H1 (cell line): ENCODE measurements at regions not wholly inside any gene's neighbourhood (a gene's known extent, or its start where the extent isn't known, plus 50 kb on each side); places are given as distances from the start of the nearest gene placed in this dataset.

ENCODE experiments used
- CTCF ChIA-PET: fragments of 300-600 bp; sonication (Branson Sonifier 250); formaldehyde crosslinking; loops from one replicate; lab custom pipeline; 2021; ENCODE audit not compliant: partially characterized antibody; lab: Charles Lee
- POLR2A ChIA-PET: fragments of 300-600 bp; sonication (Branson Sonifier 250); formaldehyde crosslinking; loops from one replicate; lab custom pipeline; 2021; ENCODE audit warnings: inconsistent platforms; ENCODE audit not compliant: partially characterized antibody; lab: Charles Lee
- DNase-seq, 2 experiments: peaks; one replicate each; pipeline versions ENCODE4 v3.0.0 to v3.0.0-alpha.2; 2010 to 2022; ENCODE audit warnings: low spot score in 2 of 2, low read depth in 1 of 2, mixed read lengths in 1 of 2
- FAIRE-seq: peaks from 2 replicates; lab custom pipeline; 2011; peaks lifted over from hg19 to GRCh38; lab: Jason Lieb, UNC
- H2AFZ ChIP-seq: 2 replicates; pipeline ENCODE4 v1.8.1; 2012; ENCODE audit warnings: low read length, inconsistent platforms
- H2AK5ac ChIP-seq: 2 replicates; pipeline ENCODE4 v1.6.1; 2013; ENCODE audit warnings: low read depth, low read length
- H2BK120ac ChIP-seq: replicated peaks from 2 replicates; pipeline ENCODE3; 2013; ENCODE audit warnings: low read depth, low read length, inconsistent platforms
- H2BK12ac ChIP-seq: 2 replicates; pipeline ENCODE4 v1.6.1; 2013; ENCODE audit warnings: low read depth, low read length
- H2BK15ac ChIP-seq: 2 replicates; pipeline ENCODE4 v1.6.1; 2013; ENCODE audit warnings: low read length
- H2BK20ac ChIP-seq: 2 replicates; pipeline ENCODE4 v1.6.1; 2013; ENCODE audit warnings: low read length
- H2BK5ac ChIP-seq: 2 replicates; pipeline ENCODE4 v1.6.1; 2013; ENCODE audit warnings: low read depth, low read length
- H3K14ac ChIP-seq: 2 replicates; pipeline ENCODE4 v1.6.1; 2013; ENCODE audit warnings: inconsistent platforms; ENCODE audit not compliant: insufficient read length
- H3K18ac ChIP-seq: 2 replicates; pipeline ENCODE4 v1.6.1; 2013; ENCODE audit warnings: low read length; ENCODE audit errors: extremely low read depth
- H3K23ac ChIP-seq: 2 replicates; pipeline ENCODE4 v1.6.1; 2013; ENCODE audit warnings: inconsistent platforms; ENCODE audit not compliant: insufficient read length
- H3K23me2 ChIP-seq: 2 replicates; pipeline ENCODE4 v1.6.1; 2013; ENCODE audit warnings: low read depth, low read length
- H3K27ac ChIP-seq: 2 replicates; pipeline ENCODE4 v1.6.1; 2011; ENCODE audit warnings: low read depth, low read length, inconsistent platforms
- H3K27me3 ChIP-seq, 4 experiments: replicated peaks in 1 of 4; 1 replicate in 1 of 4; 2 replicates in 3 of 4; pipeline versions ENCODE4 v1.6.1 to v1.8.1; 2011 to 2013; ENCODE audit warnings: low read length in 3 of 4, mild to moderate bottlenecking in 3 of 4, inconsistent platforms in 2 of 4, mixed read lengths in 2 of 4, moderate library complexity in 1 of 4; ENCODE audit not compliant: control insufficient read depth in 3 of 4, insufficient read depth in 3 of 4; ENCODE audit errors: extremely low read depth in 1 of 4
- H3K36me3 ChIP-seq, 4 experiments: 2 replicates each; pipeline versions ENCODE4 v1.6.1 to v1.8.1; 2011 to 2013; ENCODE audit warnings: mild to moderate bottlenecking in 4 of 4, low read length in 3 of 4, moderate library complexity in 2 of 4, control low read depth in 1 of 4, inconsistent platforms in 1 of 4; ENCODE audit not compliant: insufficient read depth in 4 of 4, control insufficient read depth in 2 of 4
- H3K4ac ChIP-seq: replicated peaks from 2 replicates; pipeline ENCODE3; 2013; ENCODE audit warnings: low read length, low read depth, mixed read lengths, inconsistent platforms; ENCODE audit not compliant: insufficient read length
- H3K4me1 ChIP-seq, 4 experiments: replicated peaks in 1 of 4; 1 replicate in 1 of 4; 2 replicates in 3 of 4; pipeline versions ENCODE4 v1.6.1 to v1.8.1; 2011 to 2013; ENCODE audit warnings: low read length in 3 of 4, inconsistent platforms in 2 of 4, mixed read lengths in 1 of 4; ENCODE audit not compliant: insufficient read depth in 4 of 4, control insufficient read depth in 3 of 4
- H3K4me2 ChIP-seq, 2 experiments: 2 replicates each; pipeline versions ENCODE4 v1.6.1 to v1.8.1; 2011 to 2013; ENCODE audit warnings: low read depth in 2 of 2, low read length in 2 of 2, control low read depth in 1 of 2, inconsistent platforms in 1 of 2, mild to moderate bottlenecking in 1 of 2; ENCODE audit not compliant: insufficient read depth in 1 of 2
- H3K4me3 ChIP-seq, 4 experiments: fragments of 200-600, 300-600 bp in 1 of 4; sonication (generic), shearing (Covaris generic), sonication (Bioruptor Twin) in 1 of 4; 2 replicates each; pipeline versions ENCODE4 v1.5.1 to v1.8.1; 2011 to 2016; ENCODE audit warnings: low read length in 4 of 4, low read depth in 3 of 4, control low read depth in 2 of 4, inconsistent platforms in 2 of 4, mild to moderate bottlenecking in 2 of 4, mixed read lengths in 1 of 4, moderate library complexity in 1 of 4; ENCODE audit not compliant: insufficient read depth in 2 of 4; ENCODE audit errors: extremely low read depth in 1 of 4
- H3K56ac ChIP-seq: replicated peaks from 2 replicates; pipeline ENCODE3; 2013; ENCODE audit warnings: low read depth, mild to moderate bottlenecking, mixed read lengths, low read length, inconsistent platforms; ENCODE audit not compliant: insufficient read length
- H3K79me1 ChIP-seq: 2 replicates; pipeline ENCODE4 v1.6.1; 2013; ENCODE audit warnings: low read depth, low read length, control low read depth
- H3K79me2 ChIP-seq, 2 experiments: 2 replicates each; pipeline versions ENCODE4 v1.6.1 to v1.8.1; 2012 to 2013; ENCODE audit warnings: low read length in 2 of 2, mild to moderate bottlenecking in 2 of 2, inconsistent platforms in 1 of 2; ENCODE audit not compliant: insufficient read depth in 2 of 2, control insufficient read depth in 1 of 2
- H3K9ac ChIP-seq, 4 experiments: replicated peaks in 1 of 4; 1 replicate in 1 of 4; 2 replicates in 3 of 4; pipeline versions ENCODE4 v1.6.1 to v1.8.1; 2011 to 2013; ENCODE audit warnings: low read depth in 3 of 4, low read length in 3 of 4, control low read depth in 2 of 4, mild to moderate bottlenecking in 2 of 4, moderate library complexity in 2 of 4, inconsistent platforms in 1 of 4; ENCODE audit errors: extremely low read depth in 1 of 4
- H3K9me3 ChIP-seq, 2 experiments: 2 replicates each; pipeline versions ENCODE4 v1.6.1 to v1.8.1; 2012 to 2013; ENCODE audit warnings: mild to moderate bottlenecking in 2 of 2, moderate library complexity in 2 of 2, control low read depth in 1 of 2, inconsistent platforms in 1 of 2, low read depth in 1 of 2, low read length in 1 of 2, mixed read lengths in 1 of 2; ENCODE audit not compliant: insufficient read depth in 2 of 2
- H4K20me1 ChIP-seq, 2 experiments: replicated peaks in 1 of 2; 2 replicates each; pipeline versions ENCODE3 to v1.8.1; 2011 to 2013; ENCODE audit warnings: inconsistent platforms in 2 of 2, low read length in 2 of 2, mild to moderate bottlenecking in 1 of 2; ENCODE audit not compliant: insufficient read depth in 2 of 2, control insufficient read depth in 1 of 2
- H4K5ac ChIP-seq: 2 replicates; pipeline ENCODE4 v1.6.1; 2013; ENCODE audit warnings: low read length, low read depth, mixed read lengths, inconsistent platforms; ENCODE audit not compliant: insufficient read length
- H4K8ac ChIP-seq: 2 replicates; pipeline ENCODE4 v1.8.0; 2013; ENCODE audit warnings: mild to moderate bottlenecking, moderate library complexity, low read length, inconsistent platforms; ENCODE audit not compliant: insufficient read depth; ENCODE audit errors: extremely low read depth
- H4K91ac ChIP-seq: replicated peaks from 2 replicates; pipeline ENCODE3; 2013; ENCODE audit warnings: low read length, mixed read lengths, inconsistent platforms; ENCODE audit not compliant: insufficient read length
- CREB1 ChIP-seq: IDR thresholded peaks from 2 replicates; pipeline ENCODE4 v1.6.1; 2012; ENCODE audit warnings: inconsistent platforms
- RNF2 ChIP-seq: fragments of 200-900, 300-1000 bp; sonication (generic); IDR thresholded peaks from 2 replicates; pipeline ENCODE4 v1.7.1; 2016; ENCODE audit warnings: borderline replicate concordance, low read depth, mild to moderate bottlenecking, antibody characterized with exemption, low read length; ENCODE audit not compliant: poor library complexity, severe bottlenecking; ENCODE audit errors: missing control alignments
- TCF12 ChIP-seq: IDR thresholded peaks from 2 replicates; pipeline ENCODE4 v1.6.1; 2011; ENCODE audit warnings: low read depth, mild to moderate bottlenecking, low read length
- WGBS, 2 experiments: shearing (Covaris generic) in 1 of 2; methylation state at CpG; one replicate each; pipeline versions ENCODE4 v1.1.6 to v1.1.7; 2013 to 2015; ENCODE audit warnings: low lambda C conversion rate in 2 of 2, mixed read lengths in 2 of 2, inconsistent platforms in 1 of 2, low coverage in 1 of 2, missing lambda C conversion rate in 1 of 2; ENCODE audit not compliant: insufficient replicate concordance in 2 of 2, insufficient coverage in 1 of 2, insufficient read length in 1 of 2; ENCODE audit errors: extremely low coverage in 1 of 2, missing lambda C conversion rate in 1 of 2; 5-methylcytosine and 5-hydroxymethylcytosine counted together

- Histone ChIP-seq H3K27ac (no peak overlapping the region), H2BK5ac (no peak overlapping the region), H3K18ac (no peak overlapping the region), H4K20me1 (no peaks in the 10 kb centered on the region), H4K91ac (no peak overlapping the region), H4K8ac (no peak overlapping the region), H3K27me3 (no peaks in the 10 kb centered on the region), H2AK5ac (no peak overlapping the region), H3K79me2 (no peaks in the 10 kb centered on the region), H3K9me3 (peaks cover 28 to 74% of the 10 kb centered on the region in 2 experiments), H3K79me1 (no peaks in the 10 kb centered on the region), H2BK120ac (no peak overlapping the region), H2BK15ac (no peak overlapping the region), H3K4ac (no peak overlapping the region), H3K9ac (no peak overlapping the region), H3K36me3 (no peaks in the 10 kb centered on the region), H3K23ac (no peak overlapping the region), H3K23me2 (no peaks in the 10 kb centered on the region), H3K4me3 (no peak overlapping the region), H2BK20ac (no peak overlapping the region), H2BK12ac (no peak overlapping the region), H3K4me1 (no peaks in the 10 kb centered on the region), H2AFZ (no peak overlapping the region), H3K56ac (no peak overlapping the region), H3K14ac (no peak overlapping the region), H3K4me2 (no peak overlapping the region), H4K5ac (no peak overlapping the region)
- 87% methylated on average over 6 of the region's 6 CpGs; no CpG with 5 or more reads in 1 of the 2 experiments for WGBS, 2 experiments
- TF ChIP-seq CREB1 = no peak
- TF ChIP-seq TCF12 = no peak
- TF ChIP-seq RNF2 = no peak
- ChIA-PET POLR2A (no interaction called here), CTCF (no interaction called here)
- FAIRE-seq = no peak
- DNase-seq = no peak
Measured at GRCh38 chr16:35711435-35711834, 2252.0 kb downstream of the TP53TG3F start.
